ENCODE measurements at regions not wholly inside any gene's neighbourhood (a gene's known extent, or its start where the extent isn't known, plus 50 kb on each side); places are given as distances from the start of the nearest gene placed in this dataset.

DNA sequence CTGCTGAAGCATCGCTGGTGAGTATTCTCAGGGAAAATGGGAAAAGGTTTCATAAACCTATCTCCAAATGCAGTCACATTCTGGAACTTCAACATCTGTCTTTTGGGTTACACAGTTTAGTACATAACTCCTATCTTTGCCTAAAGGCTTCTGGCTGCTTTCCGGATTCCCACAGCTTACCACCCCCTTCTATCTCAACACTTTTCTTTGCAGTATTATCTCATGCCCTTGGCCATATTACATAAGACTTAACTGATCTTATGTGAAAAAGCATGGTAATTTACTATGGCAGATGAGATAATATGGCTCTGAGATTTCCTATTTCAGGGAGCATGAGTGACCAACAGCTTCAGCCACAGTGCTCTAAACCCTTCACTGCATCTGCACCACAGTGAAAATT, 369.3 kb upstream of the LINC00305 start:
- H3K27ac ChIP-seq (ENCODE audit: control insufficient read depth, insufficient read depth, low read length), result no peak overlapping the region
- H3K4me1 ChIP-seq (ENCODE audit: control insufficient read depth, extremely low read depth, insufficient read depth, low read length), result no peaks in the 10 kb centered on the region
- no peaks in the 10 kb centered on the region for H3K79me2 ChIP-seq (ENCODE audit: control insufficient read depth, insufficient read depth, low read length)
- DNase-seq (ENCODE audit: low read depth, low spot score) (no peak), FAIRE-seq (no peak)
- H2AFZ ChIP-seq (ENCODE audit: control insufficient read depth, low read length), result no peak overlapping the region
- H4K20me1 ChIP-seq (ENCODE audit: control insufficient read depth, extremely low read depth, insufficient read depth, low read length), result no peaks in the 10 kb centered on the region
- no peaks in the 10 kb centered on the region for H3K27me3 ChIP-seq (ENCODE audit: control insufficient read depth, extremely low read depth, insufficient read depth, low read length)
- no peak for TF ChIP-seq EZH2 (IDR thresholded peaks at IDR 0.05; ENCODE audit: low read length)
- TF ChIP-seq, protein P1, sequence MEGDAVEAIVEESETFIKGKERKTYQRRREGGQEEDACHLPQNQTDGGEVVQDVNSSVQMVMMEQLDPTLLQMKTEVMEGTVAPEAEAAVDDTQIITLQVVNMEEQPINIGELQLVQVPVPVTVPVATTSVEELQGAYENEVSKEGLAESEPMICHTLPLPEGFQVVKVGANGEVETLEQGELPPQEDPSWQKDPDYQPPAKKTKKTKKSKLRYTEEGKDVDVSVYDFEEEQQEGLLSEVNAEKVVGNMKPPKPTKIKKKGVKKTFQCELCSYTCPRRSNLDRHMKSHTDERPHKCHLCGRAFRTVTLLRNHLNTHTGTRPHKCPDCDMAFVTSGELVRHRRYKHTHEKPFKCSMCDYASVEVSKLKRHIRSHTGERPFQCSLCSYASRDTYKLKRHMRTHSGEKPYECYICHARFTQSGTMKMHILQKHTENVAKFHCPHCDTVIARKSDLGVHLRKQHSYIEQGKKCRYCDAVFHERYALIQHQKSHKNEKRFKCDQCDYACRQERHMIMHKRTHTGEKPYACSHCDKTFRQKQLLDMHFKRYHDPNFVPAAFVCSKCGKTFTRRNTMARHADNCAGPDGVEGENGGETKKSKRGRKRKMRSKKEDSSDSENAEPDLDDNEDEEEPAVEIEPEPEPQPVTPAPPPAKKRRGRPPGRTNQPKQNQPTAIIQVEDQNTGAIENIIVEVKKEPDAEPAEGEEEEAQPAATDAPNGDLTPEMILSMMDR (optimal IDR thresholded peaks at IDR 0.05 in 1 of 3, IDR thresholded peaks at IDR 0.05 in 1 of 3, conservative IDR thresholded peaks at IDR 0.05 in 1 of 3; ENCODE audit: extremely low read depth in 1 of 3, insufficient read depth in 2 of 3, low read length in 3 of 3), result no peak
- dilution Hi-C loops (cut with MboI; ENCODE audit: extremely low pct_ligation_motif_present, low sequenced_read_pairs), result no loop called here
- no peak overlapping the region for H3K9ac ChIP-seq (ENCODE audit: control insufficient read depth, extremely low read depth, insufficient read depth, low read length)
- no peak overlapping the region for H3K4me3 ChIP-seq (ENCODE audit: control insufficient read depth in 2 of 3, extremely low read depth in 1 of 3, insufficient read depth in 2 of 3, low read depth in 1 of 3, low read length in 3 of 3)
- no peaks in the 10 kb centered on the region for H3K36me3 ChIP-seq (ENCODE audit: control insufficient read depth in 2 of 2, extremely low read depth in 1 of 2, insufficient read depth in 2 of 2, low read length in 2 of 2)
- no peaks in the 10 kb centered on the region for H3K9me1 ChIP-seq (ENCODE audit: control insufficient read depth, extremely low read depth, insufficient read depth, low read length)
- H3K9me3 ChIP-seq (ENCODE audit: control insufficient read depth, low read depth, low read length), result no peaks in the 10 kb centered on the region
- H3K4me2 ChIP-seq (ENCODE audit: control insufficient read depth, extremely low read depth, insufficient read depth, low read depth, low read length), result no peak overlapping the region

DNA sequence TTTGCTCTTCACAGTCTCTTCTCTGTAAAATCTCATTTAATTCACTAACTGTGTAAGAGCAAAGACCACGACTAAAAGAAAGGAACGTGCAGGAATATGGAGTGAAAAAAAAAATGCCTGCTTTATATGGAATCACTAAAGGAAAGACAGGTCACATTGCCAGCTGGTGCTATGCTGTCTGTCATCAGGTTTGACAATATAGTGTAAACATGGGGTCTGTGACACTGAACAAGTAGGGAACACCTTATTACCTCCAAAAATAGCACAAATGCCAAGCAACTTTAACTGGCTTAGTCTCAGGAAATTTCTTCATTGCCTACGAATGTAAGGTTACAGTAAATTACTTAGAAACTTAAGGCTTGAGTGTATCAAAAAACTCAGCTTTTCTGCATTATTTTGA, 364.5 kb upstream of the LINC00305 start:
- H3K27ac ChIP-seq (ENCODE audit: control insufficient read depth, insufficient read depth, low read length), result no peak overlapping the region
- H2AFZ ChIP-seq (ENCODE audit: control insufficient read depth, low read length), result no peak overlapping the region
- H4K20me1 ChIP-seq (ENCODE audit: control insufficient read depth, extremely low read depth, insufficient read depth, low read length), result no peaks in the 10 kb centered on the region
- H3K36me3 ChIP-seq (ENCODE audit: control insufficient read depth in 2 of 2, extremely low read depth in 1 of 2, insufficient read depth in 2 of 2, low read length in 2 of 2), result no peaks in the 10 kb centered on the region
- DNase-seq (ENCODE audit: low read depth, low spot score) (no peak), FAIRE-seq (no peak)
- H3K9ac ChIP-seq (ENCODE audit: control insufficient read depth, extremely low read depth, insufficient read depth, low read length), result no peak overlapping the region
- no peaks in the 10 kb centered on the region for H3K9me1 ChIP-seq (ENCODE audit: control insufficient read depth, extremely low read depth, insufficient read depth, low read length)
- no peaks in the 10 kb centered on the region for H3K9me3 ChIP-seq (ENCODE audit: control insufficient read depth, low read depth, low read length)
- dilution Hi-C loops (cut with MboI; ENCODE audit: extremely low pct_ligation_motif_present, low sequenced_read_pairs), result no loop called here
- no peak overlapping the region for H3K4me2 ChIP-seq (ENCODE audit: control insufficient read depth, extremely low read depth, insufficient read depth, low read depth, low read length)
- TF ChIP-seq, protein P1 (optimal IDR thresholded peaks at IDR 0.05 in 1 of 3, IDR thresholded peaks at IDR 0.05 in 1 of 3, conservative IDR thresholded peaks at IDR 0.05 in 1 of 3; ENCODE audit: extremely low read depth in 1 of 3, insufficient read depth in 2 of 3, low read length in 3 of 3), result no peak
- no peak for TF ChIP-seq EZH2 (IDR thresholded peaks at IDR 0.05; ENCODE audit: low read length)
- no peaks in the 10 kb centered on the region for H3K79me2 ChIP-seq (ENCODE audit: control insufficient read depth, insufficient read depth, low read length)
- H3K4me1 ChIP-seq (ENCODE audit: control insufficient read depth, extremely low read depth, insufficient read depth, low read length), result no peaks in the 10 kb centered on the region
- H3K4me3 ChIP-seq (ENCODE audit: control insufficient read depth in 2 of 3, extremely low read depth in 1 of 3, insufficient read depth in 2 of 3, low read depth in 1 of 3, low read length in 3 of 3), result no peak overlapping the region
- no peaks in the 10 kb centered on the region for H3K27me3 ChIP-seq (ENCODE audit: control insufficient read depth, extremely low read depth, insufficient read depth, low read length)

Measured in keratinocyte (primary cell).